Smooth muscle cell (in vitro differentiated cells): ENCODE measurements at regions not wholly inside any gene's neighbourhood (a gene's known extent, or its start where the extent isn't known, plus 50 kb on each side); places are given as distances from the start of the nearest gene placed in this dataset.

Experiments
- DNase-seq: peaks from one replicate; lab custom pipeline; 2025; ENCODE audit not compliant: unreplicated experiment; lab: John Stamatoyannopoulos, UW
- H2AFZ ChIP-seq: fragments of 200-600 bp; sonication (generic); 2 replicates; pipeline ENCODE4 v1.6.0; 2016; ENCODE audit warnings: antibody characterized with exemption, low read depth, mild to moderate bottlenecking
- H3F3A ChIP-seq: fragments of 200-600 bp; sonication (generic); 2 replicates; pipeline ENCODE4 v1.6.0; 2017; ENCODE audit warnings: antibody characterized with exemption, low read depth
- H3K27ac ChIP-seq: fragments of 200-600 bp; sonication (generic); 2 replicates; pipeline ENCODE4 v1.5.1; 2016; ENCODE audit warnings: low read depth, mild to moderate bottlenecking
- H3K27me3 ChIP-seq: fragments of 200-600 bp; sonication (generic); 2 replicates; pipeline ENCODE4 v1.6.1; 2016; ENCODE audit warnings: low read depth, mild to moderate bottlenecking
- H3K36me3 ChIP-seq: fragments of 200-600 bp; sonication (generic); 2 replicates; pipeline ENCODE4 v1.5.1; 2016; ENCODE audit warnings: low read depth
- H3K4me1 ChIP-seq: fragments of 200-600 bp; sonication (generic); 2 replicates; pipeline ENCODE4 v1.5.1; 2016; ENCODE audit warnings: low read depth
- H3K4me2 ChIP-seq: fragments of 200-600 bp; sonication (generic); 2 replicates; pipeline ENCODE4 v1.6.0; 2016; ENCODE audit warnings: mild to moderate bottlenecking
- H3K4me3 ChIP-seq: fragments of 200-600 bp; sonication (generic); 2 replicates; pipeline ENCODE4 v1.5.1; 2016; ENCODE audit warnings: mild to moderate bottlenecking
- H3K79me2 ChIP-seq: fragments of 200-600 bp; sonication (generic); 2 replicates; pipeline ENCODE4 v1.6.0; 2016; ENCODE audit warnings: low read depth, mild to moderate bottlenecking
- H3K9ac ChIP-seq: fragments of 200-600 bp; sonication (generic); 2 replicates; pipeline ENCODE4 v1.6.0; 2016; ENCODE audit warnings: low read depth
- H3K9me3 ChIP-seq: fragments of 200-600 bp; sonication (generic); replicated peaks from 2 replicates; pipeline ENCODE4 v1.5.1; 2016; ENCODE audit warnings: low read depth
- H4K20me1 ChIP-seq: fragments of 200-600 bp; sonication (generic); 2 replicates; pipeline ENCODE4 v1.6.0; 2016; ENCODE audit warnings: low read depth
- WGBS: methylation state at CpG from one replicate; pipeline ENCODE4 v1.1.7; 2016; ENCODE audit warnings: low lambda C conversion rate; 5-methylcytosine and 5-hydroxymethylcytosine counted together
- TF ChIP-seq, protein P1 (sequence below): fragments of 200-600 bp; sonication (generic); IDR thresholded peaks from 2 replicates; pipeline ENCODE4 v1.5.1; 2017; ENCODE audit warnings: borderline replicate concordance, mild to moderate bottlenecking, antibody characterized with exemption; ENCODE audit not compliant: insufficient read depth, poor library complexity, severe bottlenecking

GRCh38 chr2:22787745-22788144 lies 597.2 kb upstream of the KLHL29 start:
- Histone ChIP-seq H3K4me1 (no peaks in the 10 kb centered on the region), H3K27ac (no peak overlapping the region), H3K9ac (no peak overlapping the region), H3F3A (no peaks in the 10 kb centered on the region), H3K4me2 (no peak overlapping the region), H4K20me1 (no peaks in the 10 kb centered on the region), H3K4me3 (no peak overlapping the region), H3K27me3 (no peaks in the 10 kb centered on the region), H3K79me2 (no peaks in the 10 kb centered on the region), H3K9me3 (no peaks in the 10 kb centered on the region), H2AFZ (no peak overlapping the region), H3K36me3 (no peaks in the 10 kb centered on the region)
- DNase-seq: no peak
- 81% methylated on average over 1 of the region's 1 CpG for WGBS
- TF ChIP-seq, protein P1, sequence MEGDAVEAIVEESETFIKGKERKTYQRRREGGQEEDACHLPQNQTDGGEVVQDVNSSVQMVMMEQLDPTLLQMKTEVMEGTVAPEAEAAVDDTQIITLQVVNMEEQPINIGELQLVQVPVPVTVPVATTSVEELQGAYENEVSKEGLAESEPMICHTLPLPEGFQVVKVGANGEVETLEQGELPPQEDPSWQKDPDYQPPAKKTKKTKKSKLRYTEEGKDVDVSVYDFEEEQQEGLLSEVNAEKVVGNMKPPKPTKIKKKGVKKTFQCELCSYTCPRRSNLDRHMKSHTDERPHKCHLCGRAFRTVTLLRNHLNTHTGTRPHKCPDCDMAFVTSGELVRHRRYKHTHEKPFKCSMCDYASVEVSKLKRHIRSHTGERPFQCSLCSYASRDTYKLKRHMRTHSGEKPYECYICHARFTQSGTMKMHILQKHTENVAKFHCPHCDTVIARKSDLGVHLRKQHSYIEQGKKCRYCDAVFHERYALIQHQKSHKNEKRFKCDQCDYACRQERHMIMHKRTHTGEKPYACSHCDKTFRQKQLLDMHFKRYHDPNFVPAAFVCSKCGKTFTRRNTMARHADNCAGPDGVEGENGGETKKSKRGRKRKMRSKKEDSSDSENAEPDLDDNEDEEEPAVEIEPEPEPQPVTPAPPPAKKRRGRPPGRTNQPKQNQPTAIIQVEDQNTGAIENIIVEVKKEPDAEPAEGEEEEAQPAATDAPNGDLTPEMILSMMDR: no peak

DNA sequence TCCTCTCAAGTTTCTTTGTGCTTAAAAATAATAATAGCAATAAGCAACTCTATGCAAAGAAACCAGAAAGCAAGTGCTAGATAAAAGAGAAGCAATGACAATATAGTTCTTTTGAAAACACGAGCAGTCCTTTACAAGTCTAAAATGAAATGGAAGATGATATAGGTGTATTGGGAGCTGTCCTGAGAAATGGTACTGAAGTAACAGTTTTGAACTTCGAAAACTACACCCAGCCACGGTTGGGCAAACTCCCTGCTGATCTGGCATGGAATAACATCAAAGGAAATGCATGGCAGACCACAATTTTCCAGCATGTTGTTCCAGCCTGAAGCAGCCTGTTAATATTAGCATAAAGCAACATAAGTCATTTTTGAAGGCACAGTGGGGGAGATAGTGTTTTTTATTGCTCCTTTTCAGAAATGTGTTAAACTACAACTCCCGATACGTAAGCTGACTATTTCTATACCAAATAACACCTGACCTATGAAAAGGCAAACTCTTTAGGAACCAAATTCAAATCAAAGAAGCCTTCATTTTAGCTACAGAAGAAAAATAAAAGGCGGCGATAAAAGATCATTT lies 596.1 kb upstream of the KLHL29 start:
- TF ChIP-seq, protein P1: no peak
- Histone ChIP-seq H3K9ac (no peak overlapping the region), H2AFZ (no peak overlapping the region), H3K4me2 (no peak overlapping the region), H4K20me1 (no peaks in the 10 kb centered on the region), H3K79me2 (no peaks in the 10 kb centered on the region), H3F3A (no peaks in the 10 kb centered on the region), H3K27me3 (no peaks in the 10 kb centered on the region), H3K4me3 (no peak overlapping the region), H3K27ac (no peak overlapping the region), H3K36me3 (no peaks in the 10 kb centered on the region), H3K9me3 (no peaks in the 10 kb centered on the region), H3K4me1 (no peaks in the 10 kb centered on the region)
- 87% methylated on average over 7 of the region's 7 CpGs for WGBS
- no peak for DNase-seq

- TF ChIP-seq, protein P1: no peak
- H3K27ac ChIP-seq: no peak overlapping the region
- H3K4me1 ChIP-seq: no peaks in the 10 kb centered on the region
- no peak overlapping the region for H3K9ac ChIP-seq
- peaks cover 4% of the 10 kb centered on the region for H3K27me3 ChIP-seq
- WGBS: 48% methylated on average over 3 of the region's 3 CpGs
- no peak for DNase-seq
- H3K9me3 ChIP-seq: no peaks in the 10 kb centered on the region
- no peaks in the 10 kb centered on the region for H3K79me2 ChIP-seq
- no peaks in the 10 kb centered on the region for H4K20me1 ChIP-seq
- H3K36me3 ChIP-seq: no peaks in the 10 kb centered on the region
- no peak overlapping the region for H3K4me3 ChIP-seq
- no peak overlapping the region for H2AFZ ChIP-seq
- no peaks in the 10 kb centered on the region for H3F3A ChIP-seq
- no peak overlapping the region for H3K4me2 ChIP-seq
Measured at GRCh38 chr2:22795287-22795866, 589.6 kb upstream of the KLHL29 start.

GRCh38 chr2:22798386-22798785 lies 586.6 kb upstream of the KLHL29 start:
- Histone ChIP-seq H3K4me2 (no peak overlapping the region), H3F3A (no peaks in the 10 kb centered on the region), H3K4me1 (peaks cover 4% of the 10 kb centered on the region), H3K79me2 (no peaks in the 10 kb centered on the region), H3K27ac (no peak overlapping the region), H3K9ac (no peak overlapping the region), H3K27me3 (peaks cover 4% of the 10 kb centered on the region), H4K20me1 (no peaks in the 10 kb centered on the region), H2AFZ (no peak overlapping the region), H3K36me3 (no peaks in the 10 kb centered on the region), H3K4me3 (no peak overlapping the region), H3K9me3 (no peaks in the 10 kb centered on the region)
- no peak for DNase-seq
- WGBS: 77% methylated on average over 1 of the region's 1 CpG
- TF ChIP-seq, protein P1: no peak
